ENCODE measurements at regions not wholly inside any gene's neighbourhood (a gene's known extent, or its start where the extent isn't known, plus 50 kb on each side); places are given as distances from the start of the nearest gene placed in this dataset.

DNA sequence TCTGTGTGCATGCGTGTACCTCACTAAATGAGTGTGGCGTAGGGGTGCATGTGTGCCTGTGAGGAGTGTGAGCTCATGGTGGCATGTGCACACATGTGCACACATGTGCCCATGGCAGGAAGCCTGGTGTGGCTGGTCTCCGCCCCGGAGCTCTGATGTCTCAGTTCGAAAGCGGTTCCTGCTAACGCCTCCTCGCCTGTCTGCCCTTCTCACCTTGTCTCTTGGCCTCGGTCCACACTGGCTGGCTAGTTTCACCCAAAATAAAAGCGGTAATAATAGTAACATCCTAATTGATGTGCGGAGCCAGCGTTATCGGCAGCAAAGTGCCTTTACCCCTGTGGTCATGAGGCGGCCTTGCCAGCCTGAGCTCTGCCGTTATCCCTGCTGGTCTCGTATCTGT lies 1190.4 kb downstream of the BRD1 start:
- no peak for TF ChIP-seq ZNF335 (tag by site-specific recombination; conservative IDR thresholded peaks at IDR 0.05)
- TF ChIP-seq, protein P1, sequence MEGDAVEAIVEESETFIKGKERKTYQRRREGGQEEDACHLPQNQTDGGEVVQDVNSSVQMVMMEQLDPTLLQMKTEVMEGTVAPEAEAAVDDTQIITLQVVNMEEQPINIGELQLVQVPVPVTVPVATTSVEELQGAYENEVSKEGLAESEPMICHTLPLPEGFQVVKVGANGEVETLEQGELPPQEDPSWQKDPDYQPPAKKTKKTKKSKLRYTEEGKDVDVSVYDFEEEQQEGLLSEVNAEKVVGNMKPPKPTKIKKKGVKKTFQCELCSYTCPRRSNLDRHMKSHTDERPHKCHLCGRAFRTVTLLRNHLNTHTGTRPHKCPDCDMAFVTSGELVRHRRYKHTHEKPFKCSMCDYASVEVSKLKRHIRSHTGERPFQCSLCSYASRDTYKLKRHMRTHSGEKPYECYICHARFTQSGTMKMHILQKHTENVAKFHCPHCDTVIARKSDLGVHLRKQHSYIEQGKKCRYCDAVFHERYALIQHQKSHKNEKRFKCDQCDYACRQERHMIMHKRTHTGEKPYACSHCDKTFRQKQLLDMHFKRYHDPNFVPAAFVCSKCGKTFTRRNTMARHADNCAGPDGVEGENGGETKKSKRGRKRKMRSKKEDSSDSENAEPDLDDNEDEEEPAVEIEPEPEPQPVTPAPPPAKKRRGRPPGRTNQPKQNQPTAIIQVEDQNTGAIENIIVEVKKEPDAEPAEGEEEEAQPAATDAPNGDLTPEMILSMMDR (tag by site-specific recombination; IDR thresholded peaks at IDR 0.05) = no peak
- TF ChIP-seq ZNF596 (tag by site-specific recombination; IDR thresholded peaks at IDR 0.05) = no peak
- no peak for TF ChIP-seq ZFP41 (tag by site-specific recombination; IDR thresholded peaks at IDR 0.05; ENCODE audit: borderline replicate concordance)
- TF ChIP-seq TRIM28 (IDR thresholded peaks at IDR 0.05; ENCODE audit: borderline replicate concordance, low read length) = no peak
- TF ChIP-seq ZNF747 (tag by site-specific recombination; IDR thresholded peaks at IDR 0.05) = no peak
- no peak for TF ChIP-seq YY1 (tag by site-specific recombination; IDR thresholded peaks at IDR 0.05)
- no peak for TF ChIP-seq ZNF510 (tag by site-specific recombination; IDR thresholded peaks at IDR 0.05; ENCODE audit: insufficient replicate concordance)
- TF ChIP-seq SETDB1 (IDR thresholded peaks at IDR 0.05; ENCODE audit: insufficient read length, low read length) = no peak
- no peak for TF ChIP-seq HOXA7 (CRISPR knock-in tag; IDR thresholded peaks at IDR 0.05; ENCODE audit: borderline replicate concordance)
- TF ChIP-seq SALL2 (tag by site-specific recombination; IDR thresholded peaks at IDR 0.05; ENCODE audit: borderline replicate concordance) = no peak
